Suppressor macrophage (primary cell): ENCODE measurements at regions not wholly inside any gene's neighbourhood (a gene's known extent, or its start where the extent isn't known, plus 50 kb on each side); places are given as distances from the start of the nearest gene placed in this dataset.

ENCODE experiments used
- DNase-seq, 4 experiments: peaks; one replicate each; pipeline ENCODE4 v3.0.0-alpha.2; 2020 to 2022

- DNase-seq, result no peak
These were observed 98.1 kb upstream of the GALNT5 start for GRCh38 chr2:157159221-157159934.

GRCh38 chr2:157160111-157160510 is 97.4 kb upstream of the GALNT5 start:
- no peak for DNase-seq

- no peak for DNase-seq
These were observed 93.1 kb upstream of the GALNT5 start for GRCh38 chr2:157164370-157164769.

GRCh38 chr2:157164891-157165290 is 92.6 kb upstream of the GALNT5 start:
- DNase-seq, result no peak

- DNase-seq, result no peak
These were observed 89.0 kb upstream of the GALNT5 start for GRCh38 chr2:157168501-157168900.

- peak in 3 of 4 experiments; percentile 4 to 26 (median 22) for DNase-seq
These were observed 87.6 kb upstream of the GALNT5 start for GRCh38 chr2:157169889-157170288.

- peak in 2 of 4 experiments; percentile 23 to 48 for DNase-seq
These were observed 87.2 kb upstream of the GALNT5 start for GRCh38 chr2:157170299-157170698.

- peak in 1 of 4 experiments; percentile 28 for DNase-seq
These were observed 85.3 kb upstream of the GALNT5 start for GRCh38 chr2:157172239-157172638.

- DNase-seq, result no peak
These were observed 84.5 kb upstream of the GALNT5 start for GRCh38 chr2:157172866-157173578.

- DNase-seq, result peak; percentile 20 to 62 (median 46)
These were observed 83.7 kb upstream of the GALNT5 start for GRCh38 chr2:157173740-157174184.

GRCh38 chr2:157174321-157174720 is 83.2 kb upstream of the GALNT5 start:
- no peak for DNase-seq

- no peak for DNase-seq
These were observed 80.9 kb upstream of the GALNT5 start for GRCh38 chr2:157176602-157177001.

GRCh38 chr2:157178874-157179273 is 78.6 kb upstream of the GALNT5 start:
- peak; percentile 58 to 69 (median 65) for DNase-seq

- DNase-seq, result no peak
These were observed 78.0 kb upstream of the GALNT5 start for GRCh38 chr2:157179324-157180105.

GRCh38 chr2:157180359-157180758 is 77.1 kb upstream of the GALNT5 start:
- no peak for DNase-seq

- peak in 3 of 4 experiments; percentile 34 to 67 (median 59) for DNase-seq
These were observed 76.3 kb upstream of the GALNT5 start for GRCh38 chr2:157181234-157181633.

- DNase-seq, result no peak
These were observed 75.2 kb upstream of the GALNT5 start for GRCh38 chr2:157182204-157182709.

- peak; percentile 22 to 66 (median 37) for DNase-seq
These were observed 74.6 kb upstream of the GALNT5 start for GRCh38 chr2:157182834-157183396.

- no peak for DNase-seq
These were observed 73.2 kb upstream of the GALNT5 start for GRCh38 chr2:157184161-157184895.

- no peak for DNase-seq
These were observed 71.9 kb upstream of the GALNT5 start for GRCh38 chr2:157185476-157186227.

GRCh38 chr2:157190151-157190550 is 67.4 kb upstream of the GALNT5 start:
- DNase-seq, result no peak
